H9 (cell line): ENCODE measurements at regions not wholly inside any gene's neighbourhood (a gene's known extent, or its start where the extent isn't known, plus 50 kb on each side); places are given as distances from the start of the nearest gene placed in this dataset.

Source experiments
- DNase-seq: peaks from one replicate; pipeline ENCODE4 v3.0.0-alpha.2; 2017
- H2AFZ ChIP-seq: one replicate; pipeline ENCODE4 v1.6.1; 2013; ENCODE audit warnings: mild to moderate bottlenecking, low read length, control low read depth, moderate library complexity
- H2AK5ac ChIP-seq: 2 replicates; pipeline ENCODE4 v1.6.1; 2013; ENCODE audit warnings: low read length, control low read depth, mixed read lengths; ENCODE audit not compliant: insufficient read length
- H2BK120ac ChIP-seq: one replicate; pipeline ENCODE4 v1.6.1; 2013; ENCODE audit warnings: low read depth, mild to moderate bottlenecking, low read length, control low read depth, inconsistent platforms; ENCODE audit not compliant: poor library complexity, severe bottlenecking
- H2BK12ac ChIP-seq: 2 replicates; pipeline ENCODE4 v1.6.1; 2013; ENCODE audit warnings: low read length, control low read depth, mixed read lengths, low read depth; ENCODE audit not compliant: insufficient read length
- H2BK15ac ChIP-seq: 2 replicates; pipeline ENCODE4 v1.6.1; 2013; ENCODE audit warnings: low read depth, low read length, control low read depth
- H2BK20ac ChIP-seq: one replicate; pipeline ENCODE4 v1.6.1; 2013; ENCODE audit warnings: low read depth, mild to moderate bottlenecking, low read length, control low read depth, inconsistent platforms; ENCODE audit not compliant: poor library complexity, severe bottlenecking
- H2BK5ac ChIP-seq: 2 replicates; pipeline ENCODE4 v1.6.1; 2013; ENCODE audit warnings: low read length, control low read depth, mixed read lengths; ENCODE audit not compliant: insufficient read length
- H3K14ac ChIP-seq: 2 replicates; pipeline ENCODE4 v1.6.1; 2013; ENCODE audit warnings: low read length, control low read depth; ENCODE audit not compliant: insufficient read depth
- H3K18ac ChIP-seq: 2 replicates; pipeline ENCODE4 v1.6.1; 2013; ENCODE audit warnings: low read depth, mild to moderate bottlenecking, mixed read lengths, low read length, control low read depth; ENCODE audit not compliant: insufficient read length
- H3K23ac ChIP-seq: 2 replicates; pipeline ENCODE4 v1.6.1; 2013; ENCODE audit warnings: low read length, control low read depth, mixed read lengths, low read depth; ENCODE audit not compliant: insufficient read length
- H3K23me2 ChIP-seq: 2 replicates; pipeline ENCODE4 v1.6.1; 2013; ENCODE audit warnings: low read depth, mild to moderate bottlenecking, mixed read lengths, low read length, control low read depth; ENCODE audit not compliant: insufficient read length, poor library complexity, severe bottlenecking
- H3K27ac ChIP-seq: 2 replicates; pipeline ENCODE4 v1.5.1; 2013; ENCODE audit warnings: low read length, control low read depth, mixed read lengths, low read depth; ENCODE audit not compliant: insufficient read length
- H3K27me3 ChIP-seq: 2 replicates; pipeline ENCODE4 v1.6.1; 2013; ENCODE audit warnings: low read length, control low read depth, inconsistent platforms; ENCODE audit not compliant: insufficient read depth
- H3K4ac ChIP-seq: 2 replicates; pipeline ENCODE4 v1.6.1; 2013; ENCODE audit warnings: low read depth, mild to moderate bottlenecking, control low read depth, inconsistent platforms, low read length, moderate library complexity
- H3K4me1 ChIP-seq: 2 replicates; pipeline ENCODE4 v1.6.1; 2013; ENCODE audit warnings: low read length, control low read depth, inconsistent platforms; ENCODE audit not compliant: insufficient read depth
- H3K4me2 ChIP-seq: 2 replicates; pipeline ENCODE4 v1.6.1; 2013; ENCODE audit warnings: low read length, control low read depth, mixed read lengths; ENCODE audit not compliant: insufficient read length, insufficient read depth
- H3K56ac ChIP-seq: 2 replicates; pipeline ENCODE4 v1.6.1; 2013; ENCODE audit warnings: low read depth, mild to moderate bottlenecking, mixed read lengths, low read length, control low read depth; ENCODE audit not compliant: insufficient read length
- H3K79me1 ChIP-seq: 2 replicates; pipeline ENCODE4 v1.6.1; 2013; ENCODE audit warnings: low read depth, mild to moderate bottlenecking, moderate library complexity, low read length, control low read depth, inconsistent platforms; ENCODE audit not compliant: insufficient read depth, poor library complexity, severe bottlenecking
- H3K79me2 ChIP-seq: 2 replicates; pipeline ENCODE4 v1.6.1; 2013; ENCODE audit warnings: low read length, control low read depth, inconsistent platforms; ENCODE audit not compliant: insufficient read depth
- H3K9ac ChIP-seq: 2 replicates; pipeline ENCODE4 v1.6.1; 2013; ENCODE audit warnings: low read length, control low read depth, mixed read lengths; ENCODE audit not compliant: insufficient read length; ENCODE audit errors: extremely low read depth
- H3K9me3 ChIP-seq: one replicate; pipeline ENCODE4 v1.6.1; 2013; ENCODE audit warnings: low read depth, low read length, inconsistent platforms; ENCODE audit not compliant: control insufficient read depth
- H3T11ph ChIP-seq: one replicate; pipeline ENCODE4 v1.6.1; 2013; ENCODE audit warnings: mild to moderate bottlenecking, low read length, control low read depth, inconsistent platforms
- H4K20me1 ChIP-seq: one replicate; pipeline ENCODE4 v1.6.1; 2013; ENCODE audit not compliant: control insufficient read depth, insufficient read length, insufficient read depth
- H4K5ac ChIP-seq: 2 replicates; pipeline ENCODE4 v1.6.1; 2013; ENCODE audit warnings: low read depth, mild to moderate bottlenecking, mixed read lengths, low read length, control low read depth; ENCODE audit not compliant: insufficient read length
- H4K8ac ChIP-seq: replicated peaks from 2 replicates; pipeline ENCODE4 v1.6.1; 2013; ENCODE audit warnings: low read length, control low read depth, mixed read lengths, low read depth; ENCODE audit not compliant: insufficient read length
- H4K91ac ChIP-seq: 2 replicates; pipeline ENCODE4 v1.6.1; 2013; ENCODE audit warnings: low read depth, mild to moderate bottlenecking, moderate library complexity, mixed read lengths, low read length, control low read depth; ENCODE audit not compliant: insufficient read length
- H3K27ac Mint-ChIP-seq, 3 experiments: 2 replicates in 2 of 3; 3 replicates in 1 of 3; pipeline ENCODE4 v1.8.0; 2020 to 2021; ENCODE audit warnings: mixed read lengths in 3 of 3, mild to moderate bottlenecking in 1 of 3, moderate library complexity in 1 of 3
- H3K27me3 Mint-ChIP-seq: 2 replicates; pipeline ENCODE4 v1.8.0; 2021; ENCODE audit warnings: low read depth, mild to moderate bottlenecking, moderate library complexity, mixed read lengths
- H3K36me3 Mint-ChIP-seq, 3 experiments: 2 replicates in 2 of 3; 3 replicates in 1 of 3; pipeline ENCODE4 v1.8.0; 2020 to 2021; ENCODE audit warnings: low read depth in 3 of 3, mixed read lengths in 3 of 3; ENCODE audit not compliant: insufficient read depth in 1 of 3
- H3K4me1 Mint-ChIP-seq, 2 experiments: 2 replicates each; pipeline ENCODE4 v1.8.0; 2020; ENCODE audit warnings: mixed read lengths in 2 of 2
- H3K4me3 Mint-ChIP-seq, 2 experiments: 2 replicates in 1 of 2; 3 replicates in 1 of 2; pipeline ENCODE4 v1.8.0; 2020 to 2021; ENCODE audit warnings: mild to moderate bottlenecking in 2 of 2, mixed read lengths in 2 of 2, moderate library complexity in 1 of 2
- H3K9me3 Mint-ChIP-seq, 2 experiments: 2 replicates in 1 of 2; 3 replicates in 1 of 2; pipeline ENCODE4 v1.8.0; 2020; ENCODE audit warnings: mild to moderate bottlenecking in 2 of 2, mixed read lengths in 2 of 2, moderate library complexity in 1 of 2
- CTCF ChIP-seq: fragments of 200-600 bp; sonication (generic); conservative IDR thresholded peaks from 3 replicates; pipeline ENCODE4 v1.8.0; 2021; ENCODE audit warnings: antibody characterized with exemption, mild to moderate bottlenecking
- WGBS: extraction: QIAGEN DNeasy Blood & Tissue Kit; methylation state at CpG from one replicate; pipeline ENCODE4 v1.1.7; 2013; ENCODE audit warnings: missing lambda C conversion rate, low lambda C conversion rate, mixed read lengths; ENCODE audit not compliant: insufficient read length; ENCODE audit errors: extremely low coverage; 5-methylcytosine and 5-hydroxymethylcytosine counted together

GRCh38 chr2:120951693-120952092, 216.0 kb downstream of the GLI2 start:
- Histone ChIP-seq H3K27ac (no peak overlapping the region), H3K79me2 (no peaks in the 10 kb centered on the region), H3K56ac (no peak overlapping the region), H3K79me1 (no peaks in the 10 kb centered on the region), H3K14ac (no peak overlapping the region; the same call in 1 of the 2 replicates), H4K5ac (no peak overlapping the region), H3K9ac (no peak overlapping the region), H3K4me1 (no peaks in the 10 kb centered on the region), H3K4me2 (no peak overlapping the region), H3K23ac (no peak overlapping the region), H3K27me3 (no peaks in the 10 kb centered on the region), H2BK120ac (no peak overlapping the region), H4K20me1 (no peaks in the 10 kb centered on the region), H2BK20ac (no peak overlapping the region), H2BK5ac (no peak overlapping the region), H3K4ac (no peak overlapping the region), H3K9me3 (no peaks in the 10 kb centered on the region), H4K8ac (no peak overlapping the region), H2AFZ (no peak overlapping the region), H3K18ac (no peak overlapping the region), H4K91ac (no peak overlapping the region), H3K23me2 (no peaks in the 10 kb centered on the region), H2BK15ac (no peak overlapping the region), H2AK5ac (no peak overlapping the region), H3T11ph (no peak overlapping the region), H2BK12ac (no peak overlapping the region)
- Mint-ChIP-seq H3K27me3 (no peaks in the 10 kb centered on the region), H3K36me3 (peaks cover 6 to 15% (median 7%) of the 10 kb centered on the region in 3 experiments; a peak in 6 of 7 replicates), H3K4me1 (peaks cover 2 to 8% of the 10 kb centered on the region in 2 experiments; a peak in 2 of 4 replicates), H3K27ac (no peak overlapping the region), H3K9me3 (no peaks in the 10 kb centered on the region), H3K4me3 (no peak overlapping the region)
- WGBS = no CpG with 5 or more reads among the region's 6 CpGs
- TF ChIP-seq CTCF = no peak
- DNase-seq = no peak
